Spinal cord (tissue), 9 donors: ENCODE measurements at regions not wholly inside any gene's neighbourhood (a gene's known extent, or its start where the extent isn't known, plus 50 kb on each side); places are given as distances from the start of the nearest gene placed in this dataset.

Experiments used
- DNase-seq, 6 donors: peaks; one replicate each; pipeline versions ENCODE4 v3.0.0 to v3.0.0-alpha.2; 2013 to 2015; ENCODE audit warnings: low spot score in 6 of 6, low read depth in 4 of 6
- H3K27ac ChIP-seq: one replicate; pipeline ENCODE4 v1.5.1; 2013; ENCODE audit warnings: low read depth, low read length, control low read depth
- H3K27me3 ChIP-seq: one replicate; pipeline ENCODE4 v1.6.1; 2013; ENCODE audit warnings: low read length; ENCODE audit not compliant: control insufficient read depth, insufficient read depth
- H3K36me3 ChIP-seq: one replicate; pipeline ENCODE4 v1.6.1; 2013; ENCODE audit warnings: low read length; ENCODE audit not compliant: control insufficient read depth, insufficient read depth
- H3K4me1 ChIP-seq: one replicate; pipeline ENCODE4 v1.6.1; 2013; ENCODE audit warnings: low read length; ENCODE audit not compliant: control insufficient read depth, insufficient read depth
- H3K4me3 ChIP-seq: one replicate; pipeline ENCODE4 v1.5.1; 2013; ENCODE audit warnings: low read depth, low read length, control low read depth
- H3K9me3 ChIP-seq: one replicate; pipeline ENCODE4 v1.6.1; 2013; ENCODE audit warnings: low read length; ENCODE audit not compliant: control insufficient read depth, insufficient read depth
- WGBS: methylation state at CpG from one replicate; pipeline ENCODE4 v1.1.5; 2013; ENCODE audit warnings: missing lambda C conversion rate; ENCODE audit not compliant: insufficient coverage; 5-methylcytosine and 5-hydroxymethylcytosine counted together
- donor health status: healthy.

GRCh38 chr11:119904531-119905035, 175.6 kb upstream of the NECTIN1 start:
- H3K9me3 ChIP-seq, result no peaks in the 10 kb centered on the region
- no peaks in the 10 kb centered on the region for H3K36me3 ChIP-seq
- no peak overlapping the region for H3K27ac ChIP-seq
- whole genome bisulfite sequencing, result 100% methylated on average over 1 of the region's 4 CpGs
- H3K27me3 ChIP-seq, result no peaks in the 10 kb centered on the region
- H3K4me3 ChIP-seq, result no peak overlapping the region
- no peak for DNase-seq
- H3K4me1 ChIP-seq, result peaks cover 20% of the 10 kb centered on the region

- Histone ChIP-seq H3K36me3 (no peaks in the 10 kb centered on the region), H3K9me3 (no peaks in the 10 kb centered on the region), H3K27me3 (no peaks in the 10 kb centered on the region), H3K4me3 (no peak overlapping the region), H3K27ac (no peak overlapping the region), H3K4me1 (peaks cover 20% of the 10 kb centered on the region)
- WGBS, result 72% methylated on average over 3 of the region's 8 CpGs
- no peak for DNase-seq
These were observed 174.8 kb upstream of the NECTIN1 start for GRCh38 chr11:119903821-119904220.

- H3K27ac ChIP-seq, result no peak overlapping the region
- DNase-seq, result no peak
- no peaks in the 10 kb centered on the region for H3K36me3 ChIP-seq
- H3K9me3 ChIP-seq, result no peaks in the 10 kb centered on the region
- peaks cover 18% of the 10 kb centered on the region for H3K4me1 ChIP-seq
- H3K4me3 ChIP-seq, result no peak overlapping the region
- 78% methylated on average over 4 of the region's 5 CpGs for WGBS
- no peaks in the 10 kb centered on the region for H3K27me3 ChIP-seq
These were observed 174.4 kb upstream of the NECTIN1 start for GRCh38 chr11:119903389-119903788.

- WGBS, result 70% methylated on average over 5 of the region's 9 CpGs
- H3K4me3 ChIP-seq, result no peak overlapping the region
- no peak overlapping the region for H3K27ac ChIP-seq
- H3K36me3 ChIP-seq, result no peaks in the 10 kb centered on the region
- no peaks in the 10 kb centered on the region for H3K9me3 ChIP-seq
- peaks cover 15% of the 10 kb centered on the region for H3K4me1 ChIP-seq
- H3K27me3 ChIP-seq, result no peaks in the 10 kb centered on the region
- no peak for DNase-seq
These were observed 173.7 kb upstream of the NECTIN1 start for GRCh38 chr11:119902656-119903231.

GRCh38 chr11:119901657-119902577, 172.9 kb upstream of the NECTIN1 start:
- H3K27me3 ChIP-seq, result no peaks in the 10 kb centered on the region
- DNase-seq, result no peak
- peaks cover 11% of the 10 kb centered on the region for H3K4me1 ChIP-seq
- no peaks in the 10 kb centered on the region for H3K36me3 ChIP-seq
- WGBS, result 92% methylated on average over 4 of the region's 5 CpGs
- no peak overlapping the region for H3K27ac ChIP-seq
- H3K9me3 ChIP-seq, result no peaks in the 10 kb centered on the region
- H3K4me3 ChIP-seq, result no peak overlapping the region

GRCh38 chr11:119899997-119900396, 171.0 kb upstream of the NECTIN1 start:
- Histone ChIP-seq H3K9me3 (no peaks in the 10 kb centered on the region), H3K27me3 (no peaks in the 10 kb centered on the region), H3K4me1 (peaks cover 11% of the 10 kb centered on the region), H3K36me3 (no peaks in the 10 kb centered on the region), H3K4me3 (no peak overlapping the region), H3K27ac (no peak overlapping the region)
- WGBS, result 89% methylated on average over 3 of the region's 3 CpGs
- peak in 1 of 6 donors; percentile 36 for DNase-seq

GRCh38 chr11:119897576-119897975, 168.6 kb upstream of the NECTIN1 start:
- Histone ChIP-seq H3K27ac (no peak overlapping the region), H3K9me3 (no peaks in the 10 kb centered on the region), H3K27me3 (no peaks in the 10 kb centered on the region), H3K4me1 (peaks cover 8% of the 10 kb centered on the region), H3K4me3 (no peak overlapping the region), H3K36me3 (no peaks in the 10 kb centered on the region)
- WGBS, result 91% methylated on average over 5 of the region's 6 CpGs
- no peak for DNase-seq

- Histone ChIP-seq H3K4me3 (no peak overlapping the region), H3K36me3 (no peaks in the 10 kb centered on the region), H3K4me1 (peaks cover 14% of the 10 kb centered on the region), H3K27me3 (no peaks in the 10 kb centered on the region), H3K9me3 (no peaks in the 10 kb centered on the region), H3K27ac (no peak overlapping the region)
- WGBS, result 68% methylated on average over 2 of the region's 2 CpGs
- no peak for DNase-seq
These were observed 168.0 kb upstream of the NECTIN1 start for GRCh38 chr11:119897046-119897440.

- WGBS, result 100% methylated on average over 2 of the region's 8 CpGs
- no peak overlapping the region for H3K4me3 ChIP-seq
- H3K27ac ChIP-seq, result no peak overlapping the region
- no peaks in the 10 kb centered on the region for H3K9me3 ChIP-seq
- peaks cover 19% of the 10 kb centered on the region for H3K4me1 ChIP-seq
- H3K36me3 ChIP-seq, result no peaks in the 10 kb centered on the region
- no peaks in the 10 kb centered on the region for H3K27me3 ChIP-seq
- DNase-seq, result no peak
These were observed 167.5 kb upstream of the NECTIN1 start for GRCh38 chr11:119896387-119897045.
